ENCODE measurements at regions not wholly inside any gene's neighbourhood (a gene's known extent, or its start where the extent isn't known, plus 50 kb on each side); places are given as distances from the start of the nearest gene placed in this dataset.

DNA sequence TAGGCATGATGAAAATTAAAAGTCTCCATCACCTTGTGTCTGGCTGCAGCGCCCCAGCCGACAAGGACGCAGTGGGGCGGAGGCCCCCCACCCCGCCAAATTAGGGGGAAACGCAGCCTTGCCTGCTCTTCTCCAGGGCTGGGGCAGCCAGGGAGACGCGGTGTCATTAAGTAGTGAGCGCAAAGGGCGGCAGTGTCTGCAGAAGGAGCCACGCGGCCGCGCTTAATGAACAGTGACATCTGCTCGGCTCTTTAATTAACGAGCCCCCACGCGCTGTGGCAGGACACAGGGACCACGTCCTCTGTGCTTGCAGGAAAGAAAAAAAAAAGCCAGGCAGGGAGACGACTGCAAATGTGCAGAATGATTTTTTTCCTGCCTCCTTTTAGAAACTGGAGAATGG, 93.4 kb upstream of the NCOR2 start:
- CTCF ChIA-PET: no interaction called here
- DNase-seq (ENCODE audit: unreplicated experiment): no peak
- BruUV-seq (replicated peaks): no TSS peak
- Mint-ChIP-seq H3K27ac (ENCODE audit: low read depth, unreplicated experiment) (no peak overlapping the region), H3K9me3 (ENCODE audit: unreplicated experiment) (no peaks in the 10 kb centered on the region), H3K27me3 (ENCODE audit: insufficient read depth, unreplicated experiment) (no peaks in the 10 kb centered on the region), H3K36me3 (ENCODE audit: insufficient read depth, unreplicated experiment) (no peaks in the 10 kb centered on the region), H3K4me1 (ENCODE audit: insufficient read depth, unreplicated experiment) (no peaks in the 10 kb centered on the region), H3K4me3 (ENCODE audit: unreplicated experiment) (no peak overlapping the region)
- TF ChIP-seq, protein P1, sequence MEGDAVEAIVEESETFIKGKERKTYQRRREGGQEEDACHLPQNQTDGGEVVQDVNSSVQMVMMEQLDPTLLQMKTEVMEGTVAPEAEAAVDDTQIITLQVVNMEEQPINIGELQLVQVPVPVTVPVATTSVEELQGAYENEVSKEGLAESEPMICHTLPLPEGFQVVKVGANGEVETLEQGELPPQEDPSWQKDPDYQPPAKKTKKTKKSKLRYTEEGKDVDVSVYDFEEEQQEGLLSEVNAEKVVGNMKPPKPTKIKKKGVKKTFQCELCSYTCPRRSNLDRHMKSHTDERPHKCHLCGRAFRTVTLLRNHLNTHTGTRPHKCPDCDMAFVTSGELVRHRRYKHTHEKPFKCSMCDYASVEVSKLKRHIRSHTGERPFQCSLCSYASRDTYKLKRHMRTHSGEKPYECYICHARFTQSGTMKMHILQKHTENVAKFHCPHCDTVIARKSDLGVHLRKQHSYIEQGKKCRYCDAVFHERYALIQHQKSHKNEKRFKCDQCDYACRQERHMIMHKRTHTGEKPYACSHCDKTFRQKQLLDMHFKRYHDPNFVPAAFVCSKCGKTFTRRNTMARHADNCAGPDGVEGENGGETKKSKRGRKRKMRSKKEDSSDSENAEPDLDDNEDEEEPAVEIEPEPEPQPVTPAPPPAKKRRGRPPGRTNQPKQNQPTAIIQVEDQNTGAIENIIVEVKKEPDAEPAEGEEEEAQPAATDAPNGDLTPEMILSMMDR (IDR thresholded peaks at IDR 0.05; ENCODE audit: unreplicated experiment): no peak
- POLR2A ChIA-PET: no interaction called here
- intact Hi-C loops (cut with micrococcal nuclease): no loop called here

DNA sequence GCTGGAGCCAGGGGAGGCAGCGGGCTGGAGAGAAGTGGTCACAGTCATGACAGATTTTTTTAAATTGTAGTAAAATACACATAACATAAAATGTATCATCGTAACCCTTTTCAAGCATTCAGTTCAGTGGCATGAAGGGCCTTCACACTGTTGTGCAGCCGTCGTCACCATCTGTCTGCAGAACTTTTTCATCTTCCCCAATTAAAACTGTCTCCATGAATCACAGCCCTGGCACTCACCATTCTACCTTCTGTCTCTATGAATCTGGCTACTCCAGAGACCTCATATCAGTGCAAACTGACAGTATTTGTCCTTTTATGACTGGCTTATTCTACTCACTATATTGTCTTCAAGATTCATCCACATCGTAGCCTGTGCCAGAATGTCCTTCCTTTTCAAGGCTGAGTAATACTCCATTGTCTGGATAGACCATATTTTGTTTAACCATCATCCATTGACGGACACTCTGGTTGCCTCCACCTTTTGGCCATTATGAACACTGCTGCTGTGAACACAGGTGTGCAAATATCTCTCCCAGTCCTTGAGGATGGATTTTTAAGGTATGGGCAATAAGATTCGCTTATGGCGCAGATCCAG, 91.5 kb upstream of the NCOR2 start:
- Mint-ChIP-seq H3K27ac (ENCODE audit: low read depth, unreplicated experiment) (no peak overlapping the region), H3K27me3 (ENCODE audit: insufficient read depth, unreplicated experiment) (no peaks in the 10 kb centered on the region), H3K36me3 (ENCODE audit: insufficient read depth, unreplicated experiment) (no peaks in the 10 kb centered on the region), H3K4me1 (ENCODE audit: insufficient read depth, unreplicated experiment) (no peaks in the 10 kb centered on the region), H3K4me3 (ENCODE audit: unreplicated experiment) (no peak overlapping the region), H3K9me3 (ENCODE audit: unreplicated experiment) (no peaks in the 10 kb centered on the region)
- TF ChIP-seq, protein P1 (IDR thresholded peaks at IDR 0.05; ENCODE audit: unreplicated experiment): no peak
- intact Hi-C loops (cut with micrococcal nuclease): no loop called here
- ChIA-PET CTCF (no interaction called here), POLR2A (no interaction called here)
- BruUV-seq (replicated peaks): no TSS peak
- no peak for DNase-seq (ENCODE audit: unreplicated experiment)

DNA sequence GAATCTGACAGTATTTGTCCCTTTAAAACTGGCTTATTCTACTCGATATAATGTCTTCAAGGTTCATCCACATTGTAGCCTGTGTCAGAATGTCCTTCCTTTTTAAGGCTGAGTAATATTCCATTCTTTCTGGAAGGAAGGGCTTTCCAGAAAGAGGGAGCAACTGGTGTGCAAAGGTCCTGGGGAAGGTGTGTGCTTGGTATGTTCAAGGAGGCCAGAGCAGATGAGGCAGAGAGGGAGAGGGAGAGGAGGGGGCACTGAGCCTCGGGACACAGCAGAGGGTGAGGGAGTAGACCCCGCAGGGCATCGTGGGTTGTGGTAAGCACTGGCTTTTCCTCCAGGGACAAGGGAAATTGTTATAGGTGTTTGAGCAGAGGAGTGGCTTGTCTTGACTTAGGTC, 90.9 kb upstream of the NCOR2 start:
- BruUV-seq (replicated peaks): no TSS peak
- Mint-ChIP-seq H3K4me1 (ENCODE audit: insufficient read depth, unreplicated experiment) (no peaks in the 10 kb centered on the region), H3K27ac (ENCODE audit: low read depth, unreplicated experiment) (no peak overlapping the region), H3K27me3 (ENCODE audit: insufficient read depth, unreplicated experiment) (no peaks in the 10 kb centered on the region), H3K36me3 (ENCODE audit: insufficient read depth, unreplicated experiment) (no peaks in the 10 kb centered on the region), H3K4me3 (ENCODE audit: unreplicated experiment) (no peak overlapping the region), H3K9me3 (ENCODE audit: unreplicated experiment) (no peaks in the 10 kb centered on the region)
- ChIA-PET POLR2A (no interaction called here), CTCF (no interaction called here)
- intact Hi-C loops (cut with micrococcal nuclease): no loop called here
- no peak for DNase-seq (ENCODE audit: unreplicated experiment)
- TF ChIP-seq, protein P1 (IDR thresholded peaks at IDR 0.05; ENCODE audit: unreplicated experiment): no peak

DNA sequence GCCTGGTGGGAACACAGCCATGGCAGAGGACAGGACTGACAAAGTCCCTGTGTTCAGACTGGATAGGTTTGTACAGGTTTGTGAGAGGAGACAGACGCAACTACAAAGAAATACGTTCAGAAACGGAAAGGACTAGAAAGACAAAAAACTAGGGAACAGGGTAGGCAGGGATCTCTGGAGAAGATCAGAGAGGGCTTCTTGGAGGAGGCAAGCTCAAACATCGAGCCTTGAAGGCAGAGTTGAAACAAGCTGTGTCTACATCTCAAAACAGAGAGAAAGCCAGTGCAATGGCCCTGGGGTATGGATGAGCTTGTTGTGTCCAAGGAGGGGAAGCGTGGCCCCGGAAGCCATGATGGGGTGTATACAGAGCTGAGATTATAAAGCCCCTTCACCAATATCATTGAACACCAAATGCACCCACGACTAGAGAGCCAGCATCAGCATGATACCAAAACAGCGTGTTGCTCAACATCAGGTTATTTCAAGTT, 89.6 kb upstream of the NCOR2 start:
- Mint-ChIP-seq H3K36me3 (ENCODE audit: insufficient read depth, unreplicated experiment) (no peaks in the 10 kb centered on the region), H3K4me1 (ENCODE audit: insufficient read depth, unreplicated experiment) (peaks cover 3% of the 10 kb centered on the region), H3K4me3 (ENCODE audit: unreplicated experiment) (no peak overlapping the region), H3K27ac (ENCODE audit: low read depth, unreplicated experiment) (no peak overlapping the region), H3K9me3 (ENCODE audit: unreplicated experiment) (no peaks in the 10 kb centered on the region), H3K27me3 (ENCODE audit: insufficient read depth, unreplicated experiment) (no peaks in the 10 kb centered on the region)
- intact Hi-C loops (cut with micrococcal nuclease): no loop called here
- CTCF ChIA-PET: interaction anchor here (0.7 kb wide), 1 partner anchor 266 kb away, joined by 3 read pairs; no protein-coding TSS in a partner anchor
- no peak for DNase-seq (ENCODE audit: unreplicated experiment)
- no TSS peak for BruUV-seq (replicated peaks)
- TF ChIP-seq, protein P1 (IDR thresholded peaks at IDR 0.05; ENCODE audit: unreplicated experiment): no peak
- POLR2A ChIA-PET: interaction anchor here (1.6 kb wide), 1 partner anchor 28 kb away, joined by 4 read pairs; no protein-coding TSS in a partner anchor

Data from MCF 10A (cell line).